ENCODE measurements at regions not wholly inside any gene's neighbourhood (a gene's known extent, or its start where the extent isn't known, plus 50 kb on each side); places are given as distances from the start of the nearest gene placed in this dataset.

DNA sequence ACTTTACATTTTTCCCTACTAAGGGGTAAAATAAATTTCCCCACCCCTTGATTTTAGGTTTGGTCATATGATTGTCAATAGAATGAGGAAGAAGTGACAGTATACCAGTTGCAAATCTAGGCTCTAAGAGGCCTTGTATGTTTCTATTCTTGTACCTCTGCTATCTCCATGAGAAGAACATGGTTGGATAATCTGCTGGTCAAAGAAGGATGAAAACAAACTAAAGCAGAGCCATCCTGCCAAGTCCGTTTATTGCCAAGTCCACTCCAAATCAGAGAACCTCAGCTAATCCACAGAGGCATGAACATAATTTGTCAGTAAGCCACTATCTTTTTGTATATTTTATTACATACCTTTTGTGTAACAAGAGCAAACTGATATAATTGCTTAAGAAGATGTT, 98.0 kb downstream of the CRPPA start:
- no peak for DNase-seq (ENCODE audit: extremely low read depth, low read depth)

- DNase-seq (ENCODE audit: extremely low read depth, low read depth), result no peak
Measured at GRCh38 chr7:16320099-16320660, 101.2 kb downstream of the CRPPA start.

GRCh38 chr7:16318989-16319915, 102.1 kb downstream of the CRPPA start:
- no peak for DNase-seq (ENCODE audit: extremely low read depth, low read depth)

- DNase-seq (ENCODE audit: extremely low read depth, low read depth), result no peak
Measured at GRCh38 chr7:16318463-16318862, 102.9 kb downstream of the CRPPA start.

GRCh38 chr7:16317406-16317805, 103.9 kb downstream of the CRPPA start:
- DNase-seq (ENCODE audit: extremely low read depth, low read depth), result no peak

GRCh38 chr7:16315280-16315679, 106.1 kb downstream of the CRPPA start:
- no peak for DNase-seq (ENCODE audit: extremely low read depth, low read depth)

DNA sequence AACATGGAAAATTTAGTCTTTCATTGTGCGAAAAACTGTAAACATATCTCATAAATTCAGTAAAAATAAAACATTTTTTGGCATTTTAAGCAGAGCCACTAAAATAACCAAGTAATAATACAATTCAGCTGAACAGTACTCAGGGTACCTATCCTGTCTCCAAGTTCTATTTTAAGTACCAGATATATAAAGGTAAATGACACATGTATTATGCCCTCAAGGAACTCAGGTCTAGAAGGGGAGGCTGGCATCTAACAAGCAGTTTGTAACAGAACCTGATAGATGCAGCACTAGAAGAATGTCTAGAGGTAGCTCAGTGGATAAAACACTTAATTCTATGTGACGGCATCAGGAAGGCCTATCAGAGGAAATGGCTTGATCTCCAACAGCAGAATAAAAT, 112.2 kb downstream of the CRPPA start:
- no peak for DNase-seq (ENCODE audit: extremely low read depth, low read depth)

DNA sequence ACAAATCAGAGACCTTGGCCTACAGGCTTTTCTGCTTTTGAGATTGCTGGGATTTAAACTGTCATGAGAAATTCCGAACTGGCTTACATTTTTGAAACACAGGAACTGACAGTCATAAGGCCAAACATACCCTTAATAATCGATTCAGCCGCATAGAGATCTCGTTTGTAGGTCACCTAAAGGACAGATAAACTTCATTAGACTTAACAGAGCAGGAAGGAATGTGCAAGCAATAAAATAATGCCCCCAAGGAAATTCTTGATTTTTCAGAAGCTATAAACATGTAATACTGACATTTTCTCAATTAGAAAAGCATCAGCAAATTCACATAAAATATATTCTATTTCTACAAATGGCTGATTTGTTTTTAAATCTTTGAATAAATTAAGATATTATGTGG, 120.0 kb downstream of the CRPPA start:
- no peak for DNase-seq (ENCODE audit: extremely low read depth, low read depth)

DNA sequence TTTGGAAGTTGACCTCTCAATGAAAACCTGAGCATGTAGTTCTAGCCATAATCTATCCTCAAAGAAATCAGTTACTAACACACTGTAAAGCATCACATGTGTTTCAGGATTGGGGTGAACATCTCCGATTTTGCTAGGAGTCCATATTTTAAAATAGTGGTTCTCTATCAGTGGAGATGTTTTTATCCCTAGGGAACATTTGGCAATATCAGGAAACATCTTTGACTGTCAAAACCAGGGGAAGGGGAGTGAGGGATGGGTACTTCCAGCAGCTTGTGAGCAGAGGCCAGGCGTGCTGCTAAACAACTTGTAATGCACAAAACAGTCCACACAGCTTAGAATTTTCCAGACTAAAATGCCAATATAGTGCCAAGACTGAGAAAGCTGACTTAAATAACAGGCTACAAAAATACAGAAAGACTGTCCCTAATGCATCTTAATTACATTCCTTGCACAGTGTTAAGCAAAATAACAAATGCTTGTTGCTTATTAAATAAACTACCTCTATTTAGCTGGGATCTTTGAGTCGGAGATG, 120.9 kb downstream of the CRPPA start:
- DNase-seq (ENCODE audit: extremely low read depth, low read depth), result no peak

GRCh38 chr7:16299853-16300252, 121.5 kb downstream of the CRPPA start:
- no peak for DNase-seq (ENCODE audit: extremely low read depth, low read depth)

DNA sequence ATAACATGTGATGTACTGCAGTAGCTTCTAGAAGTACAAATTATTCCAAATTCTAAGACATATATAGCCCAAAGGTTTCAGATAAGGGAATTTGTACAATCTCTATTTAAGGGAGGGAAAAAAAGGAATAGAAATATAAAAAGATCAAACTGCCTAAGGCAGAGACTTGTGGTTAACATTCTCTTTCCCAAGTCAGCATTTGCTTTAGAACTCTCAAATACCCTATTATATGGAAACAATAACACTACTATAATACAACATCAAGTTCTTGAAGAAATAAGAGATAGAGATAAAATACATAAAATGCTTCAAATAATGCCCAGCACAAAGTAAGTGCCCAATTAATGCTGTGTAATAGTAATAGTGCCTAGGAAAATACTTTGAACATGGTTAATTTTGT, 123.1 kb downstream of the CRPPA start:
- DNase-seq (ENCODE audit: extremely low read depth, low read depth), result no peak

GRCh38 chr7:16295558-16295957, 125.8 kb downstream of the CRPPA start:
- no peak for DNase-seq (ENCODE audit: extremely low read depth, low read depth)

- no peak for DNase-seq (ENCODE audit: extremely low read depth, low read depth)
Measured at GRCh38 chr7:16293669-16294425, 127.5 kb downstream of the CRPPA start.

DNA sequence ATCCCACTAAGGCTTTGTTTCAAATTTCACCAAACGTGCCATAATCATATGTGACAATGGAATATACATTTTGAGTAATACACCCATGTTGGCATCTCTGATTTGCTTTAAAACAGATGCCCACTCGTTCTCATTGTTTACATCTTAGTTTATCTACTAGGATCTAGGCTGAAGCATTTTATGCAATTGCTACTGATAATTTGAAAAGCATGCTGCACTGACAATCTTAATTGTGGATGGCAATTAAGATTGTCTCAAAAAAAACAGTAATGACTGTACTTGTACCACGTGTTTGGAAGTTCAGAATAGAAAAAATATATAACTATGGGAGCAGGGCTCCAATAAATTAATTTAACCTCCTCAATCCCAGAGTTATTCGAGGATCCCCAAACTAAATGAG, 136.8 kb downstream of the CRPPA start:
- DNase-seq (ENCODE audit: extremely low read depth, low read depth), result no peak

GRCh38 chr7:16278167-16278787, 143.1 kb downstream of the CRPPA start:
- no peak for DNase-seq (ENCODE audit: extremely low read depth, low read depth)

GRCh38 chr7:16271990-16272665, 149.2 kb downstream of the CRPPA start:
- no peak for DNase-seq (ENCODE audit: extremely low read depth, low read depth)

DNA sequence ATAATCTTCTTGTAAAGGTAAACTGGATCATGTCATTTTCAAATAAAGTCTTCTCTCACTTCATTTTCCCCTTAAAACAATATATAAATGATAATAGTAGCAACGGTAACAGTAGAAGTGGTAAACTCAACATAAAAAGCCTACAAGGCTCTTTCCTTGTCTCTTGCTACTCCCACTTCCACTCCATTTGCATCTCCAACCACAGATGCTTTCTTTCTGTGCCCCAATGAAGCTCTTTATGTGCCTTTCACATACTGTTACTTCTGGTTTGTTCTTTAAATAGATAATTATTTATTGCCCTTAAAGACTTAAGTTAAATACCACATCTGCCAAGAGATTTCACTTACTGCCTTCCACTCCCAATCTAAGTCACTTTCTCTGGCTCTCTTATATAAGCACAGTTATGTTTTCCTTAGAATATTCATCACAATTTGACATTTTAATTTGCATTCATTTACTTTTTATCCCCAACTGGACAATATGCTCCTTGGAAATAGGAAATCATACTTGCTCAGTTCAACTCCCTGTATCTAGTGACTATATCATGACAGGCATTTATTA, 149.9 kb downstream of the CRPPA start:
- DNase-seq (ENCODE audit: extremely low read depth, low read depth), result no peak

DNA sequence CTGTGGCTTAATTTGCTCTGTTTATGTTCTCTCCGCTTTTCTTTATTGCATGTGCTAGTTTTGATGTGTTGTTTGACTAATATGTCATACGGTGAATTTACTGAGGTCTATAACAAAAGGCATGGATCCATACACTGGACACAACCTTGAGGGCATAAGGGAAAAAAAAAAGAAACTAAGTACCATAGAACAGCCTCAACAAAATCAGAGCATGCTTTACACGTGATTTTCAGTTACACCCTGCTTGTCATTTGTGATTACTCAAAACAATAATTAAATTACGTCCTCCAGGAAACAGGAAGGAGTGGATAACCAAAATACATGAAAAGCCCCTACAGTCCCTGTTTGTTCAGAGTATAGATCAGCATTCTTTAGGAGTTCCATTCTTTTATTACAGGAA, 150.5 kb downstream of the CRPPA start:
- DNase-seq (ENCODE audit: extremely low read depth, low read depth), result no peak

DNA sequence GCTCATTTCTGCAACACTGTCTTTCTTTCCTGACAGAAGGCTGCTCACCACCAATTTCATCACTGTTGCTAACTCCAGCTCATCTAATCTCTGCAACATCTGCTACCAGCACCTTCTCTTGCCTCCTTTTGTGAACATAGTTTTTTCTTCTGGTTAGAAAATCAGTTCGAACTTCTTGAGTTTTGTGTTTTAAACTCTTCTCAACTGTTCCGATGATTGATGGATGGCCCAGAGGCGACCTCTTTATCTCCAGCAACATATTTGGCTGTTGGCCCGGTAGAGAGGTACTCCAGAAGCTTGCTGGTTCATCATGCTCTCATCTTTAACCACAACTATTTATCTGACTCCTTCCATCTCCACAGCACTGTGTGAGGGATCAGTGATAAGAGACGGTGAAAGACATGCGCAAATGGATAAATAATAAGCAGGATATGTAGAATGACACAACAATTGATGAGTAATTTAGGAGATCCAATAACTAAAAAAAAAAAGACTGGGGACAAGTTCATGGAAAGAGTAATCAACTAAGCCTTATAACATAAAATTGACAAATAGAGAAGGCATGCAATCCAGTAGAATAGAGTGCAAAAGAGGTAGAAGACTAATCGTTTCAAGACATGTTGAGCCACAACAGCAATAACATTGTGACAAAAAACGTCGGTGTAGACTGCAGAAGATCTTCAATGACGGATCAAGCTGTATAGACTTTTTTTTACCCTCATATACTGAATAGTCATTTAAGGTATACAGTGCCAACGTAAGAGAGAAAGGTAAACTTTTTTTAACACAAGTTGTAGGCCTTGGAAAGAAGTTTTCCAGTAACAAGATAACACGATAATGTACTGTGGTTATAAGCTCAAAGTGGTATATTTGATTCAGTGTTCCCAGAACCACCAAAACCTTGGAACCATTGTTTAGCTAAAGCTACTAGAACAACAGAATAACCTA, 152.2 kb downstream of the CRPPA start:
- DNase-seq (ENCODE audit: extremely low read depth, low read depth), result no peak

Measured in NCI-H460 (cell line).